Cardiac muscle cell (in vitro differentiated cells and primary cell): ENCODE measurements at regions not wholly inside any gene's neighbourhood (a gene's known extent, or its start where the extent isn't known, plus 50 kb on each side); places are given as distances from the start of the nearest gene placed in this dataset.
A peak's percentile ranks its signal among the peaks of the same experiment; 100 is the strongest.

ENCODE experiments used
- DNase-seq, 2 donors: peaks; one replicate each; pipeline versions ENCODE4 v3.0.0 to v3.0.0-alpha.2; 2010 to 2017; ENCODE audit warnings: low read depth in 1 of 2, low spot score in 1 of 2
- H3K27ac ChIP-seq: fragments of 200-600 bp; sonication (generic); 2 replicates; pipeline ENCODE4 v1.5.1; 2016
- H3K27me3 ChIP-seq: fragments of 200-600 bp; sonication (generic); 2 replicates; pipeline ENCODE4 v1.6.0; 2016; ENCODE audit warnings: control low read depth
- H3K36me3 ChIP-seq: fragments of 200-600 bp; sonication (generic); 2 replicates; pipeline ENCODE4 v1.5.1; 2016; ENCODE audit warnings: control low read depth
- H3K4me1 ChIP-seq: fragments of 200-600 bp; sonication (generic); 2 replicates; pipeline ENCODE4 v1.8.1; 2017; ENCODE audit warnings: low read depth, mild to moderate bottlenecking, mixed run types
- H3K4me3 ChIP-seq: fragments of 200-600 bp; sonication (generic); 2 replicates; pipeline ENCODE4 v1.5.1; 2016; ENCODE audit warnings: mild to moderate bottlenecking
- H3K9me3 ChIP-seq: fragments of 200-600 bp; sonication (generic); 2 replicates; pipeline ENCODE4 v1.5.1; 2017; ENCODE audit warnings: low read depth, mild to moderate bottlenecking, control low read depth
- CTCF ChIP-seq: IDR thresholded peaks from 2 replicates; pipeline ENCODE4 v1.5.1; 2012; ENCODE audit warnings: low read depth, mild to moderate bottlenecking, low read length

GRCh38 chr2:5121642-5122041 lies 570.5 kb upstream of the SOX11 start:
- no peak for TF ChIP-seq CTCF
- Histone ChIP-seq H3K4me3 (no peak overlapping the region), H3K36me3 (no peaks in the 10 kb centered on the region), H3K9me3 (no peaks in the 10 kb centered on the region), H3K27me3 (no peaks in the 10 kb centered on the region), H3K27ac (peak overlapping the region; percentile 72), H3K4me1 (peaks cover 13% of the 10 kb centered on the region)
- peak in 1 of 2 donors; percentile 57 for DNase-seq

GRCh38 chr2:5123582-5124196 lies 568.5 kb upstream of the SOX11 start:
- peaks cover 13% of the 10 kb centered on the region for H3K4me1 ChIP-seq
- TF ChIP-seq CTCF, result no peak

GRCh38 chr2:5125017-5125730 lies 567.0 kb upstream of the SOX11 start:
- H3K9me3 ChIP-seq, result no peaks in the 10 kb centered on the region
- no peaks in the 10 kb centered on the region for H3K27me3 ChIP-seq
- no peak overlapping the region for H3K27ac ChIP-seq
- H3K36me3 ChIP-seq, result no peaks in the 10 kb centered on the region
- no peak for TF ChIP-seq CTCF
- peaks cover 13% of the 10 kb centered on the region for H3K4me1 ChIP-seq
- no peak overlapping the region for H3K4me3 ChIP-seq
- peak in 1 of 2 donors; percentile 5 for DNase-seq

More at GRCh38 chr2:5123582-5124196, 568.5 kb upstream of the SOX11 start:
- H3K4me3 ChIP-seq, result no peak overlapping the region
- no peaks in the 10 kb centered on the region for H3K9me3 ChIP-seq
- no peak for DNase-seq
- no peaks in the 10 kb centered on the region for H3K27me3 ChIP-seq
- H3K27ac ChIP-seq, result no peak overlapping the region
- no peaks in the 10 kb centered on the region for H3K36me3 ChIP-seq

- no peak overlapping the region for H3K27ac ChIP-seq
- no peaks in the 10 kb centered on the region for H3K9me3 ChIP-seq
- H3K36me3 ChIP-seq, result no peaks in the 10 kb centered on the region
- no peaks in the 10 kb centered on the region for H3K27me3 ChIP-seq
- H3K4me1 ChIP-seq, result no peaks in the 10 kb centered on the region
- no peak for DNase-seq
- no peak for TF ChIP-seq CTCF
- no peak overlapping the region for H3K4me3 ChIP-seq
These were observed 559.9 kb upstream of the SOX11 start for GRCh38 chr2:5132281-5132680.

GRCh38 chr2:5140347-5140746 lies 551.8 kb upstream of the SOX11 start:
- H3K27me3 ChIP-seq, result no peaks in the 10 kb centered on the region
- no peak for DNase-seq
- H3K4me1 ChIP-seq, result peaks cover 5% of the 10 kb centered on the region
- H3K4me3 ChIP-seq, result no peak overlapping the region
- no peaks in the 10 kb centered on the region for H3K36me3 ChIP-seq
- H3K27ac ChIP-seq, result no peak overlapping the region
- H3K9me3 ChIP-seq, result no peaks in the 10 kb centered on the region
- no peak for TF ChIP-seq CTCF
